ENCODE measurements at regions not wholly inside any gene's neighbourhood (a gene's known extent, or its start where the extent isn't known, plus 50 kb on each side); places are given as distances from the start of the nearest gene placed in this dataset.

GRCh38 chr16:62639890-62640289, 603.7 kb upstream of the CDH8 start:
- Histone ChIP-seq H3K9me3 (no peaks in the 10 kb centered on the region), H3K36me3 (no peaks in the 10 kb centered on the region)

GRCh38 chr16:62638964-62639870, 603.0 kb upstream of the CDH8 start:
- DNase-seq = no peak

More at GRCh38 chr16:62639890-62640289, 603.7 kb upstream of the CDH8 start:
- H3K4me3 ChIP-seq (ENCODE audit: low read depth, low read length) = no peak overlapping the region
- no peak for DNase-seq
- H3K4me1 ChIP-seq = peaks cover 7% of the 10 kb centered on the region; the same call in 1 of the 2 replicates
- H3K27me3 ChIP-seq = no peaks in the 10 kb centered on the region
- no peak for TF ChIP-seq CTCF (IDR thresholded peaks at IDR 0.05; ENCODE audit: low read depth, low read length)

DNA sequence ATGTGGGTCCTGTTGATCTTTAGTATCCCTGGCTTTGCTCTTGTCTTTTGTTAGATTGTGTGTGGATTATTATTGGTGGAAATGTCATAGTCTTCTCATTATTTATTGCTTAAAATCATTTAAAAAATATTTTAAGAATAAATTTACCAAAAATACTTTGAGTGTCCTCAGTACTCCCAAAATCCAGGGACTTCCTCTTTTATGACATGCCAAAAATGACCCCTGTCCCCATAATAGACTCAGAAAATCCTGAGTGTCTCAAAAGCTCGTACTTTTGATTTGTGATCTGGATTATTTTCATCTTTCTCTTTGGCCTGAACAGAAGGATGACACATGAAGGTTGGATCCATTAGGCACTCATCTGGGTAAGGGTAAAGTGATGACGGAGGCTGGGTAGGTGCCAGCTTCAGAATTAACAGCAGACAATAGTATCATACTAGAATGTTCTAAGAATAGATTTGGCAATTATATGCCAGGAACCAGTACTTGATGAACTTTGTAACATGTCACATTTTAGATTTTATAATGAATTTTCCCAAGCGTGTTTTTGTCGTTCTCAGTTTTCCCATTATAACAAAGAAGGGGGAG, 602.2 kb upstream of the CDH8 start:
- H3K9me3 ChIP-seq = no peaks in the 10 kb centered on the region
- H3K27me3 ChIP-seq = no peaks in the 10 kb centered on the region
- H3K4me1 ChIP-seq = peaks cover 13% of the 10 kb centered on the region
- H3K4me3 ChIP-seq (ENCODE audit: low read depth, low read length) = no peak overlapping the region
- TF ChIP-seq CTCF (IDR thresholded peaks at IDR 0.05; ENCODE audit: low read depth, low read length) = no peak
- DNase-seq = no peak
- no peaks in the 10 kb centered on the region for H3K36me3 ChIP-seq

More at GRCh38 chr16:62638964-62639870, 603.0 kb upstream of the CDH8 start:
- H3K4me1 ChIP-seq = peaks cover 8% of the 10 kb centered on the region; the same call in 1 of the 2 replicates
- no peaks in the 10 kb centered on the region for H3K27me3 ChIP-seq
- no peak overlapping the region for H3K4me3 ChIP-seq (ENCODE audit: low read depth, low read length)
- H3K36me3 ChIP-seq = no peaks in the 10 kb centered on the region
- no peak for TF ChIP-seq CTCF (IDR thresholded peaks at IDR 0.05; ENCODE audit: low read depth, low read length)
- no peaks in the 10 kb centered on the region for H3K9me3 ChIP-seq

GRCh38 chr16:62625326-62625725, 589.1 kb upstream of the CDH8 start:
- no peaks in the 10 kb centered on the region for H3K9me3 ChIP-seq
- TF ChIP-seq CTCF (IDR thresholded peaks at IDR 0.05; ENCODE audit: low read depth, low read length) = no peak
- no peaks in the 10 kb centered on the region for H3K4me1 ChIP-seq
- no peak overlapping the region for H3K4me3 ChIP-seq (ENCODE audit: low read depth, low read length)
- no peaks in the 10 kb centered on the region for H3K36me3 ChIP-seq
- no peaks in the 10 kb centered on the region for H3K27me3 ChIP-seq
- no peak for DNase-seq

DNA sequence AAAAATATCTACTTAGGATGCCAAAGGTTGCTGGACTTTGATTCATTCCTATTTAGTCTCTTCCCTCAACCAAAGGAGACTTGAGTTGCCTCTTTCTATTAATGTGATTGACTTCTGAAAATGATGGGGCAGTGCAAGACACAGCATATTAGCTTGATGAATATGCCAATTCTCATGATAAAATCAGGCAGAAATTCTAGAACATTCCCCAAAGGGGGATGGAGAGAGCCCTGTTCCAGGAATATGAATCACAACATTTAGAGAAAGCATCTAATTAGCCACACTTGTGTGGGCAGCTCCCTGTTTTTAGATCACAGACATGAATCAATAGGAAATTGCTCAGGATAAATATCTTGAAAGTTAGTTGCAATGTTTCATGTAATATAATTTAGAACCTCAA, 584.0 kb upstream of the CDH8 start:
- Histone ChIP-seq H3K27me3 (no peaks in the 10 kb centered on the region), H3K4me3 (ENCODE audit: low read depth, low read length) (no peak overlapping the region), H3K9me3 (no peaks in the 10 kb centered on the region), H3K36me3 (no peaks in the 10 kb centered on the region), H3K4me1 (no peaks in the 10 kb centered on the region)
- DNase-seq = no peak
- TF ChIP-seq CTCF (IDR thresholded peaks at IDR 0.05; ENCODE audit: low read depth, low read length) = no peak

- no peak overlapping the region for H3K4me3 ChIP-seq (ENCODE audit: low read depth, low read length)
Observed at GRCh38 chr16:62615526-62615925, 579.3 kb upstream of the CDH8 start.

More at GRCh38 chr16:62615526-62615925, 579.3 kb upstream of the CDH8 start:
- no peak for DNase-seq
- H3K27me3 ChIP-seq = no peaks in the 10 kb centered on the region
- no peaks in the 10 kb centered on the region for H3K4me1 ChIP-seq
- no peak for TF ChIP-seq CTCF (IDR thresholded peaks at IDR 0.05; ENCODE audit: low read depth, low read length)
- H3K36me3 ChIP-seq = no peaks in the 10 kb centered on the region
- no peaks in the 10 kb centered on the region for H3K9me3 ChIP-seq
